Fibroblast of the aortic adventitia (primary cell): ENCODE measurements at regions not wholly inside any gene's neighbourhood (a gene's known extent, or its start where the extent isn't known, plus 50 kb on each side); places are given as distances from the start of the nearest gene placed in this dataset.

Source experiments
- DNase-seq: peaks from one replicate; pipeline ENCODE4 v3.0.0-alpha.2; 2010; ENCODE audit warnings: low read depth
- H3K4me3 ChIP-seq: 2 replicates; pipeline ENCODE4 v1.5.1; 2011; ENCODE audit warnings: low read depth, mild to moderate bottlenecking, control low read depth, low read length, moderate library complexity
- CTCF ChIP-seq: IDR thresholded peaks from 2 replicates; pipeline ENCODE4 v1.5.1; 2011; ENCODE audit warnings: mild to moderate bottlenecking, low read length, control low read depth, inconsistent platforms; ENCODE audit not compliant: insufficient read depth

GRCh38 chr11:103628121-103628520, 408.3 kb upstream of the DDI1 start:
- no peak for TF ChIP-seq CTCF
- H3K4me3 ChIP-seq: no peak overlapping the region
- peak; percentile 75 for DNase-seq

- no peak for TF ChIP-seq CTCF
- no peak overlapping the region for H3K4me3 ChIP-seq
- peak; percentile 70 for DNase-seq
Measured at GRCh38 chr11:103631841-103632240, 404.6 kb upstream of the DDI1 start.

- no peak for TF ChIP-seq CTCF
Measured at GRCh38 chr11:103633068-103633788, 403.2 kb upstream of the DDI1 start.

GRCh38 chr11:103633819-103634590, 402.4 kb upstream of the DDI1 start:
- DNase-seq: peak; percentile 77
- no peak for TF ChIP-seq CTCF

More at GRCh38 chr11:103633068-103633788, 403.2 kb upstream of the DDI1 start:
- DNase-seq: peak; percentile 84
- no peak overlapping the region for H3K4me3 ChIP-seq

GRCh38 chr11:103636232-103636631, 400.2 kb upstream of the DDI1 start:
- H3K4me3 ChIP-seq: no peak overlapping the region
- TF ChIP-seq CTCF: no peak
- DNase-seq: no peak

More at GRCh38 chr11:103633819-103634590, 402.4 kb upstream of the DDI1 start:
- H3K4me3 ChIP-seq: no peak overlapping the region

GRCh38 chr11:103637295-103637694, 399.1 kb upstream of the DDI1 start:
- no peak for TF ChIP-seq CTCF
- peak; percentile 64 for DNase-seq
- no peak overlapping the region for H3K4me3 ChIP-seq
